ENCODE measurements at regions not wholly inside any gene's neighbourhood (a gene's known extent, or its start where the extent isn't known, plus 50 kb on each side); places are given as distances from the start of the nearest gene placed in this dataset.
A peak's percentile ranks its signal among the peaks of the same experiment; 100 is the strongest.

DNA sequence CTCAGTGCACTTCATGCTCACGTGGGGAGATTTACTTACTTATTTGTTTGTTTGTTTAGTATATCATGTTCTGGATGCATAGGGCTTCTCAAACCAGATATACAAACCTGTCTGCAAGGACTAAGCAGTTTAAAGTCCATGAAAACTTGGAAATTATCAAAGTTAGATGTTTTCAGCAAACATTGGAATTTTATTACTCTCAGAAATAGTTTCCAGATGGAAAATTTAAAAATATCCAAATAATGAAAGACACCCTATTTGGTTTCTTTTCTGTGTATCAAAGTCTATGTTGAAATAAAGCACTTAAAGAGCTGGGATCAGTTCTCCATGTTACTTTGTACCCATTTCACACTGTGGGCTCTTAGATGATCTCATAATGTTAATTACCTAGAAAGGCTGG lies 312.1 kb downstream of the PPP1R2C start:
- no peak for DNase-seq
- no peak for ATAC-seq
- intact Hi-C loops (cut with DNase I, micrococcal nuclease): no loop called here

- intact Hi-C loops (cut with DNase I, micrococcal nuclease): no loop called here
- DNase-seq (no peak), ATAC-seq (no peak)
These were observed 314.1 kb downstream of the PPP1R2C start for GRCh38 chrX:42463706-42464490.

DNA sequence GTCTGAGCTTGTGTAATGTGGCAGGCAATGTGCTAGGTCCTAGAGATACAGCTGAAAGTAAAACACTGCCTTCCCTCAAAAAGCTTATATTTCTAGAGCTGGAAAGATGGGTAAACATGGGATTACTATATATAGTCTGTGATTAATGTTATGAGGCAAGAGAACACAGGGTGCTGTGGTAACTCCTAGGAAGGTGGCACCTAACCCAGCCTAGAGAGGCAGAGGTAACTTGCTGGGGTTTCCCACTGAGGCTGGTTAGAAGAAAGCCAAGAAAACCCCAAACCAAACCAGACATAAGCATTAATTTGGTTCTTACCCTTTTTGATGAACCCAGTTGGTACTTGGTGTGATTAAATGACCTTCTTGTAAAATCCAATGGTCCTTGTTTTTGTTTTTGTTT lies 315.0 kb downstream of the PPP1R2C start:
- ATAC-seq (no peak), DNase-seq (no peak)
- intact Hi-C loops (cut with DNase I, micrococcal nuclease): no loop called here

DNA sequence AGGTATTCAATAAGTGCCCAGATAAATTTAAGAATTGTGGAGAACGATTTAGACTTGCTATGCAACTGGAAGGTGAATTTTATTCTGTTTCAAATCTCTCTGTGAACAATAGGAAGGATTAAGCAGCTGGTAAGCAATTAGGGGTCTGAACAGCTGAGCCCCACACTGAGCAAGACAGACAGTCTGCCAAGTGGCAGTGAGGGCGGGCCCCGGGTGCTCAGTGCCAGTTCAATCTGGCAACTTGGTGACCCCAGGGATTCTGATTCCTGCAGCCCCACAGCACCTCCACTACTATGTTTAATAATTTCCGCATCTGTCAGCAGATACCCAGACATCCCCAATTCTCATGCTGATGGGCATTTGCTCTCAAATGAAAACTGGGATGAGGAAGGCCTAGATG lies 317.3 kb downstream of the PPP1R2C start:
- no peak for ATAC-seq
- intact Hi-C loops (cut with DNase I, micrococcal nuclease): no loop called here
- no peak for DNase-seq

DNA sequence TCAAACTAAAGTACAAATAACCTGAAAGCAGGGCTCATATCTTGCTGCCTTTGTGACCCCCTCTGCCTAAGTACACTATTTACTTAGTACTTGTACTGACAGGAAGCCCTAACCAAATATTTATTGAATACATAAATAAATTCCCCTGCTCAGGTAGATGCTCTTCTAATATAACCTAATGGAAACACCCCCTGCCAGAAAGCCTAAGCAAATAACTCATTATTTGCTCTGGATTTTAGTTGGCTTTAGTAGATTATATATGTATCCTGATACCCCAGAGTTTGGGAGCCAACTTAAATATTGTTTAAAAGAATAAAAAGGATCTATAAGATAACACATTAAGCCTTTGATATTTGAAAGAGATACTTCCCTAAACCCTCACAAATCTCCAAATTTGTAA lies 318.2 kb downstream of the PPP1R2C start:
- DNase-seq (no peak), ATAC-seq (no peak)
- intact Hi-C loops (cut with DNase I, micrococcal nuclease): no loop called here

DNA sequence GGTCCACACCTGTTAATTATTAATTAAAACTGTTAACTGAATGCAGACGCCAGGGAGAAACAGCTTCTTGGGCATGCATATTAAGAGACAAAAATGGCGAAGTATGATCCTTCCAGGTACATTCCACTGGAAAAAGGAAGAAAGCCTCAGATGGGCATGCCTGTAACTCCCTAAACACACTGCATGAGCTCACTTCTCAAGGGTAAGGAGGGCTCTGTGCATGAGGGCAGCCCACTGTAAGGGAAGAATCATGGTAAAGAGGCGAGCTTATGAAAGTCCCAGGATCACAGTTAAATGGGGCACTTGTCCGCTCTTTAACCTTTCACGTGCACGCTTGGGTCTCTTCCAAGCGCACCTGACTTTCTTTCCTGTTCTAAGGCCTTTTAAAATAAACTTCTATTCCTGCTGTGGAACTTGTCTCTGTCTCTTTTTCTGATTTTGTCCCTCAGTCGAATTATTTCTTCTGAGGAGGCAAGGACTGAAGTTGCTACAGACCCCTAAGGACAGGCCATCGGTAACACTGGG lies 321.7 kb downstream of the PPP1R2C start:
- ATAC-seq (no peak), DNase-seq (no peak)
- intact Hi-C loops (cut with DNase I, micrococcal nuclease): no loop called here

DNA sequence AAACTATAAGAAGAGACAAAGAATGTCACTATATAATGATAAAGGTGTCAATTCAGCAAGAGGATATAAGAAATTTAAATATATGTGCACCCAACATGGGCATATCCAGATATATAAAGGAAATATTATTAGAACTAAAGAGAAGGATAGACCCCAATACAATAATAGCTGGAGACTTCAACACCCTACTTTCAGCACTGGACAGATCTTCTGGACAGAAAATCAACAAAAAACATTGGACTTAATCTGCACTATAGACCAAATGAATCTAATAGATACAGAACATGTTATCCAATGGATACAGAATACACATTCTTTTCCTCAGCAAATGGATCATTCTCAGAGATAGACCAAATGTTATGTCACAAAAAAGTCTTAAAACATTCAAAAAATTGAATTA lies 327.7 kb downstream of the PPP1R2C start:
- intact Hi-C loops (cut with DNase I, micrococcal nuclease): no loop called here
- ATAC-seq (no peak), DNase-seq (no peak)

- no peak for DNase-seq
- ATAC-seq: no peak
These were observed 334.7 kb downstream of the PPP1R2C start for GRCh38 chrX:42443267-42443666.

DNA sequence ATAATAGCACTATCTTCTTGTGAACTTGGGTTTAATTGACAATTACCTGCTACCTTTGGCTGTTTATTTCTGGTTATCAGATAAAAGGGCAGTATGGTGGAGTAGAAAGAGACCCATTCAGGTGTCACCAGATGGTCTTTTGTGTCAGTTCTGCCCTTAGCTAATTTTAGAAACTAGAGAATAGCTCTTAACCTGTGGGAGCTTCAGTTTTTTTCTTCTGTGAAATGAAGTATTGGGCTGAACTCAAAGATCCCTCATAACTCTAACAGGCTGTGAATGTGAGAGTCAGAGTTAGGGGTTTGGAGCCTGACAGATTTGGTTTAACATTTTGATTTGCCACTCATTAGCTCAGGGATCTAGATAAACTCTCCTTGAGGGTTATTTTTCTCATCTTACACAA lies 335.2 kb downstream of the PPP1R2C start:
- intact Hi-C loops (cut with DNase I, micrococcal nuclease): no loop called here
- DNase-seq: no peak
- ATAC-seq: no peak

More at GRCh38 chrX:42443267-42443666, 334.7 kb downstream of the PPP1R2C start:
- intact Hi-C loops (cut with DNase I, micrococcal nuclease): no loop called here

- intact Hi-C loops (cut with DNase I, micrococcal nuclease): no loop called here
- ATAC-seq: no peak
These were observed 340.8 kb downstream of the PPP1R2C start for GRCh38 chrX:42437211-42437610.

GRCh38 chrX:42434458-42435166 lies 343.4 kb downstream of the PPP1R2C start:
- ATAC-seq (no peak), DNase-seq (no peak)
- intact Hi-C loops (cut with DNase I, micrococcal nuclease): no loop called here

More at GRCh38 chrX:42437211-42437610, 340.8 kb downstream of the PPP1R2C start:
- no peak for DNase-seq

GRCh38 chrX:42432552-42432951 lies 345.4 kb downstream of the PPP1R2C start:
- DNase-seq (no peak), ATAC-seq (peak; percentile 91)
- intact Hi-C loops (cut with DNase I, micrococcal nuclease): no loop called here

DNA sequence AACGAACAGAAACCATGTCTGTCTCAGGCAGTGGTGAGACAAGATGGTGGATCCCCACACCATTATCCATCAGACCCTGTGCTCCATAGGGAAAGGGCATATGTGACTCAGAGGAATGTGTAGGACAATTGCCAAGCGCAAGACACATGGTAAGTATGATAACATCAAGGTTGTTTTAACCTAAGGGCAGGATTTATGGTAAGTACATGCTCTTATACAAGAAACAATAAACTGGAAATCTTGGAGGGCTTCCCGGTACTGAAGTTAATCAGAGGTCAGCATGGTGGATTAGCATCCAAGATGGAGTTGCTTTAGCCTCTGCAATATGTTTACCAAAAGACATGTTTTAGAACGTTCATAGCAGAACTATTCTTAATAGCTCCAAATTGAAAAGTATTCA lies 355.0 kb downstream of the PPP1R2C start:
- intact Hi-C loops (cut with DNase I, micrococcal nuclease): no loop called here
- no peak for DNase-seq
- no peak for ATAC-seq

- DNase-seq: no peak
- intact Hi-C loops (cut with DNase I, micrococcal nuclease): no loop called here
- peak; percentile 77 for ATAC-seq
These were observed 357.5 kb downstream of the PPP1R2C start for GRCh38 chrX:42420426-42420825.

DNA sequence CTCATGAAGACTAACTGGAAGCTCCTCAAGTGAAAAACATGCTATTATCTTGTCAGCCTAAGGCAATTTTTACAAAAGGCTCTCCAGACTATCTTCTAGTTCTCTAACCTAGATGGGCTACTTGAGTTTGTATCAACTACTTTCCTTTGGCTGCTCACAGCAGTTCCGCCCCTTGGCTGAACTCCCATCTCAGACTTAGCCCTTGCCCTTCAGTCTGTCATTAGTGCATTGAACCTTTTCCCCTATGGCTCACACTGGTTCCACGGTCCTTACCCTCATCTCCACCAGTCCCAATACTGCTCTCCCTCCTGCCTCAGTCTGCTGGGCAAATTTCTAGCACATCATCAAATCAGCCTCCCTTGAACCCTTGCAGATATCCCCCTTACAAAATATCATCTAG lies 362.3 kb downstream of the PPP1R2C start:
- DNase-seq: peak in 1 of 2 donors; percentile 10
- peak; percentile 40 for ATAC-seq
- intact Hi-C loops (cut with DNase I, micrococcal nuclease): no loop called here

DNA sequence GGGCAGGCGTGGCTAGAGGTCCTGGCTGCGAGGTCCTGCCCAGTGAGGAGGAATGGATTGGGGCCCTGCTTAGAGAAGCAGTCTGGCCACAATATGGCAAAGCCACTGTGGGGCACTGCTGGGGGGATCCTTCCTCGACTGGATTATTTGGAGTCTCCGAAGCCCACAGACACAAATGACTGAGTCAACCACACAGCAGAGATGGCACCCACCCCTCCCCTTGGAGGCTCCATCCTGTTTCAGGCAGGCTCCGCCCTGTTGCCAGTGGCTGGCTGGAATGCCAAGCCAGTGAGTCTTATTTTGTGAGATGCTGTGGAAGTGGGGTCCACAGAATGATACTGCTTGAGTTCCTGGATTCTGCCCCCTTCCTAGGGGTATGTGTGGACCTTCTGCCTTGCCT lies 363.9 kb downstream of the PPP1R2C start:
- ATAC-seq (no peak), DNase-seq (no peak)
- intact Hi-C loops (cut with DNase I, micrococcal nuclease): no loop called here

DNA sequence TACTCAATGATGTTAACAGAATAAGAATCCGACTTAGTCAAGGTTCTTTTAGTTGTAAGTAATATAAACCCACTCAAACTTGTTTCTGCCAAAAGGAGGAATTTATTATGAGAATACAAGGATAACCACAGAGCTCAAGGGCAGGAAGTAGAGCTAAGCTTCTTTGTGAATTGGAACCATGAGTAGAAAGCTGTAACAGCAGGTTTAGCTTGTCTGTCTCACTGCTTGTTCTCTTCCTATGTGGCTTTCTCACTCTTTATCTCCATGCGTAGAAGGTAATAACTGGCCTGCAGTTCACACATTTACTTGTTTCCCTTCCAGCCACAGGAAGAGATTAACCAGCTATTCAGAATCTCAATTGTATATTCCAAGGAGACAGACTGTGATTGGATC lies 378.3 kb downstream of the PPP1R2C start:
- intact Hi-C loops (cut with DNase I, micrococcal nuclease): no loop called here
- DNase-seq (no peak), ATAC-seq (no peak)

DNA sequence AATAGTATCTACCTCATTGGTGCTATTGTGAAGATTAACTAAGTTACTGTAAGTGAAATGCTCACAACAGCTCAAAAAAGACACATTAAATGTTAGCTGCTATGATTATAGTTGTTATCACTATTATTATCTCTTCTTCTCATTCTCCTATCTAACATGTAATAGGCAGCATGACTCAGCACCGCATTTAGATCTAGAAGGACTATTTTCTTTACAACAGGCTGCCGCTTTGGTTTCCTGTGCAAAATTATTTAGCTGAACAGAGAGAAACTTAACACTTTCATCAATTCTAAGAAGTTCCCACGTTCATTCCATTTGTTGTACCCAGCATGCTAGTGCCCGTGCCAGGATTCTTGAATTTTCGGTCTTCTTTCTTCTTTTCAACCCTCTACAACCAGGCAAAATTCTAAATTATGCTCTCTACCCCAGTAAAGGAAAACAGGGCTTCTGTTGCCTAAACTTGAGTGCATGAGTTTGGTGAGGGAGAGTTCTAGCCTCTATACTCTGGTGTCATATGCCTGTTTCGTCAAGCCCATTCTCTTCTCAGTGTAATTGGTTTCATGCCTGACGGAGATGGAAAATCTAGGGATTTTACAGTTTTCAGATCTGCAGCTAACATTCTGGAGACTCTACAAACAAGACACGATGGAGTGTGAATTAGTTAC lies 378.9 kb downstream of the PPP1R2C start:
- DNase-seq: no peak
- intact Hi-C loops (cut with DNase I, micrococcal nuclease): no loop called here
- no peak for ATAC-seq

DNA sequence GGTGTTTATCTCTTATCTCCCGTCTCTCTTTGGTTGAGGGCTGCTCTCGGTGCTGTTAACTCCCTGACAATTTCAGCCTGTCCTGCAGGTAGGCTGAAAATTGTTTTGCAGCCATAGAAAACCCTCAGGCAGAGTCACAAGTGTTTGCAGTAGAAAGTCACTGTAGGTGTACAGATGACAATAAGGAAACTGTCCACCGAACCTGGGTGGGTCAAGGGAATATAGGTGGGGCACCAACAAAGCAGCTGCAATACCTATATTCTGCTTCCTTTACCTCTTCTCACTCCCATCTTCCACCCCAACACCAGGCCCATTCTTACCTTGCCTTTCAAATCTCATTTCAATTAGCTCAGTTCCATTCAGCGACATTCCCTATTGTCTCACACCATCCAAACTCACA lies 381.8 kb downstream of the PPP1R2C start:
- intact Hi-C loops (cut with DNase I, micrococcal nuclease): no loop called here
- peak; percentile 23 to 28 for DNase-seq
- ATAC-seq: peak; percentile 99

GRCh38 chrX:42392846-42393245 lies 385.1 kb downstream of the PPP1R2C start:
- intact Hi-C loops (cut with DNase I, micrococcal nuclease): no loop called here
- ATAC-seq: no peak
- no peak for DNase-seq
